HUES48 (cell line): ENCODE measurements at regions not wholly inside any gene's neighbourhood (a gene's known extent, or its start where the extent isn't known, plus 50 kb on each side); places are given as distances from the start of the nearest gene placed in this dataset.
"Not testable (repeated sequence)": the region's sequence is repeated elsewhere in the genome, so short reads cannot be mapped to it uniquely, and the experiment has no call there.

Experiments
- H3K27ac ChIP-seq: one replicate; pipeline ENCODE4 v1.7.0; 2013; ENCODE audit warnings: low read depth, low read length, inconsistent platforms
- H3K27me3 ChIP-seq: 2 replicates; pipeline ENCODE4 v1.6.1; 2013; ENCODE audit warnings: mild to moderate bottlenecking, low read length; ENCODE audit not compliant: control insufficient read depth, insufficient read depth
- H3K36me3 ChIP-seq: 2 replicates; pipeline ENCODE4 v1.6.1; 2013; ENCODE audit warnings: low read length; ENCODE audit not compliant: control insufficient read depth, insufficient read depth
- H3K4me1 ChIP-seq: 2 replicates; pipeline ENCODE4 v1.6.1; 2013; ENCODE audit warnings: mild to moderate bottlenecking, low read length; ENCODE audit not compliant: control insufficient read depth, insufficient read depth
- H3K4me3 ChIP-seq: 2 replicates; pipeline ENCODE4 v1.5.1; 2013; ENCODE audit warnings: mild to moderate bottlenecking, low read depth, low read length
- H3K9ac ChIP-seq: 2 replicates; pipeline ENCODE4 v1.6.1; 2013; ENCODE audit warnings: mild to moderate bottlenecking, low read depth, low read length, moderate library complexity
- H3K9me3 ChIP-seq: 2 replicates; pipeline ENCODE4 v1.6.1; 2013; ENCODE audit warnings: low read length; ENCODE audit not compliant: control insufficient read depth, insufficient read depth

DNA sequence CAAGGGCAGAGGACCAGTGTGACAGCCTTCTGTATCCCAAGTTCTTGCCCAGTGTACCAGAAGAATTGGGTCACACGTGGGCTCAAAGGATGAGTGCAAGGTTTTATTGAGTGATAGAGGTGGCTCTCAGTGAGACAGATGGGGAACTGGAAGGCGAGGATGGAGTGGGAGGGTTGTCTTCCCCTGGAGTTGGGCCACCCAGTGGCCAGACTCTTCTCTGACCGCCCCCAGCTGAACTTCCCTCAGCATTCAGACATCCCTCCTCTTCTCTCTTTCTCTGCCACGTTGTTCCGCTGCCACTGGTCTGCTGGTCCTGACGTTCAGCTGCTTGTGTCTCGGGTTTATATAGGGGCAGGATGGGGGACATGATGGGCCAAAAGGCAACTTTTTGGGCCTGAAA lies 150.1 kb upstream of the IVNS1ABP start:
- Histone ChIP-seq H3K27me3 (no peaks in the 10 kb centered on the region), H3K9ac (no peak overlapping the region), H3K27ac (no peak overlapping the region), H3K4me1 (no peaks in the 10 kb centered on the region), H3K4me3 (no peak overlapping the region), H3K36me3 (no peaks in the 10 kb centered on the region), H3K9me3 (no peaks in the 10 kb centered on the region)

DNA sequence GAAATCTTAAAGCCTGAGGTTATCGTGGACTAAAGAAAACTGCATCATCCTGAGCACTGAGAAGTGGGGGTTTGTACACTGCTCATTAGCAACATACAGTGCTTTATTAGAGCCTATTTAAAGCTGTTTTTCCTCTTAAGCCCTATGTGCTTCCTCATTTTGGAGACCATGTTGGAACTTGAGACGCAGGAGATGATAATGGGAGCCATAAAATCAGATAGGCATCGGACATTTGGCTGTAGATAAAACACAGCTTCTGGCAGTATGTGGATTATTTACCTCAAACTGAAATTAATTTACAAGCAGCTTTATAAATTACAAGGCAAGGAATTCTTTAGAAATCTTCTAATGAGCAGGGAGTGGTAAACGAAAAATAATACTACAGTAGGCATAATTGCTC lies 147.7 kb upstream of the IVNS1ABP start:
- Histone ChIP-seq H3K9me3 (no peaks in the 10 kb centered on the region), H3K9ac (no peak overlapping the region), H3K36me3 (no peaks in the 10 kb centered on the region), H3K4me1 (no peaks in the 10 kb centered on the region), H3K27ac (no peak overlapping the region), H3K27me3 (no peaks in the 10 kb centered on the region), H3K4me3 (no peak overlapping the region)

DNA sequence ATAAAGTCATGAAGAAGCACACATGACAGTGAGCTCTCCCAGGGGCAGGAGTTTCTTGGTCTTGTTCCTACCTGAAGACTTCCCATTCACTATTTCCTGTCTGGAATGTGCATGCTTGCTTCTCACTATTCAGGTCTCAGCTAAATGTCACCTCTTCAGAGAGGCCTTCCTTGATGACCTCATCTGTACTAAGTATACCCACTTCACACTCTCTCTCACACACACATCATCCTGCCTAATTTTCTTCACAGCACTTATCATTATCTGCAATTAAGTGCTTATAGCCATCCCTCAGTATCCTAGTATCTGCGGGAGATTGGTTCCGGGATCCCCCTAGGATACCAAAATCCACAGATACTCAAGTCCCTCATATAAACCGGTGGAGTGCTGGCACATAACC lies 146.4 kb upstream of the IVNS1ABP start:
- H3K4me1 ChIP-seq = no peaks in the 10 kb centered on the region
- H3K9me3 ChIP-seq = no peaks in the 10 kb centered on the region
- H3K27me3 ChIP-seq = no peaks in the 10 kb centered on the region
- no peak overlapping the region for H3K4me3 ChIP-seq
- H3K27ac ChIP-seq = no peak overlapping the region
- H3K9ac ChIP-seq = no peak overlapping the region
- no peaks in the 10 kb centered on the region for H3K36me3 ChIP-seq

DNA sequence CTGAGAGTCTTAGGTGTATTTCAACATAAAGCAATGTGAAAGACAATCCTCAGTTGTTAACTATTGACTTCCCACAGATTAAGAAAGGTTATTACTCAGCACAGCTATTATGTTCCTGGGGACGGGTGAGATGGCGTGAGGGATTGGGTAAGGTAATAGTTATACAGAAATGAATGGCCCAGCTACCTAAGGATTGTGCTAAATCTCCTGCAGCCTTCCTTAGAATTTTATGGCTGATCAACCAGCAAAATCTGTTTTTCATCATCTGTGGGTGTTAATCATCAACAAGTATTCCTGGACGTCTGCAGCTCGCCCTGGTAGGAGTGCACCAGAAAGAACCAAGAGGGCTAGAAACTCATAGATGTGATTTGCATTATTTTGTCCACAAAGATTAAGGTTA lies 146.0 kb upstream of the IVNS1ABP start:
- Histone ChIP-seq H3K36me3 (no peaks in the 10 kb centered on the region), H3K27me3 (no peaks in the 10 kb centered on the region), H3K27ac (no peak overlapping the region), H3K9me3 (no peaks in the 10 kb centered on the region), H3K9ac (no peak overlapping the region), H3K4me1 (no peaks in the 10 kb centered on the region), H3K4me3 (no peak overlapping the region)

DNA sequence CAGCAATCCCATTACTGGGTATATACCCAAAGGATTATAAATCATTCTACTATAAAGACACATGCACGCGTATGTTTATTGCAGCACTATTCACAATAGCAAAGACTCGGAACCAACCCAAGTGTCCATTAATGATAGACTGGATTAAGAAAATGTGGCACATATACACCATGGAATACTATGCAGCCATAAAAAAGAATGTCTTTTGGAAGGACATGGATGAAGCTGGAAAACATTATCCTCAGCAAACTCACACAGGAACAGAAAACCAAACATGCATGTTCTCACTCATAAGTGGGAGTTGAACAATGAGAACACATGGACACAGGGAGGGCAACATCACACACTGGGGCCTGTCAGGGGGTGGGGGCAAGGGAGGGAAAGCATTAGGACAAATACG lies 143.7 kb upstream of the IVNS1ABP start:
- H3K36me3 ChIP-seq, H3K9me3 ChIP-seq, H3K9ac ChIP-seq, H3K4me1 ChIP-seq, H3K27me3 ChIP-seq, H3K27ac ChIP-seq, H3K4me3 ChIP-seq: not testable (repeated sequence)

DNA sequence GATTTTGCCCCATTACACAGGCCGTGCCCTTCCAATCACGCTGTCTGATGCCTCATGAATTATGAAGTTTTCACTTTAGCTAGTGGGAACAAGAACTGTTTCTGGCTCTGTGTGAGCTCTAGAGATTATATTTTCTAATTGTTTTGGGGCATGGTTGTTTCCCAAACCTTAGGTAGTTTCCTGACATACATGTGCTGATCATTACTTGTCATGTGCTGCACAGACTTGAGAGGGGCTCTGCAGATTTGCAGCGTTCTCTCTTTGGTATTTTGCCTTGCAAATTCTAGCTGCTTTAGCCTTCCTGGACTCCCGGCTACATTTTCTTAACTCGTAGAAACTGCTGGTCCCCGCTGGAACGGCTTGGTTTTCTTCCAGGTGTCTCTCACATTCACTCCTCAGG lies 142.1 kb upstream of the IVNS1ABP start:
- Histone ChIP-seq H3K9me3 (no peaks in the 10 kb centered on the region), H3K36me3 (no peaks in the 10 kb centered on the region), H3K4me1 (no peaks in the 10 kb centered on the region), H3K4me3 (no peak overlapping the region), H3K9ac (no peak overlapping the region), H3K27ac (no peak overlapping the region), H3K27me3 (no peaks in the 10 kb centered on the region)

DNA sequence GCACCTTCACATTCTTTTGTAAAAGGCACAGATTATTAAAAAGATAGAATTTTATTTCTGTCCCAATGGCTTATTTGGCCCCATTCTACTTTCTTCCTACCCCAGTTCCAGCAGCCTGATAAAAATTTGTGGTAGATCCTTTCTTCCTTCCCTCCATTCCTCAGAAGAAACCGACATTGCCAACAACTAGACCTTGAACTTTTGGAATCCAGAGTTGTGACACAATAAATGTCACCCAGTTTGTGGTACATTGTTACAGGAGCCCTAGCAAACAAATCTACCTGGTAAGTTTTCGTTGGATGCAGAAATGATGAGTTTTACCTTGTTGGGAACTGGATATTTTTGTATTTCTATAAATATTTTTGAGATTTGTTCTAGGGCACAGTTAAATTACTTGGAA lies 141.6 kb upstream of the IVNS1ABP start:
- Histone ChIP-seq H3K9me3 (no peaks in the 10 kb centered on the region), H3K36me3 (no peaks in the 10 kb centered on the region), H3K27ac (no peak overlapping the region), H3K9ac (no peak overlapping the region), H3K27me3 (no peaks in the 10 kb centered on the region), H3K4me1 (no peaks in the 10 kb centered on the region), H3K4me3 (no peak overlapping the region)

DNA sequence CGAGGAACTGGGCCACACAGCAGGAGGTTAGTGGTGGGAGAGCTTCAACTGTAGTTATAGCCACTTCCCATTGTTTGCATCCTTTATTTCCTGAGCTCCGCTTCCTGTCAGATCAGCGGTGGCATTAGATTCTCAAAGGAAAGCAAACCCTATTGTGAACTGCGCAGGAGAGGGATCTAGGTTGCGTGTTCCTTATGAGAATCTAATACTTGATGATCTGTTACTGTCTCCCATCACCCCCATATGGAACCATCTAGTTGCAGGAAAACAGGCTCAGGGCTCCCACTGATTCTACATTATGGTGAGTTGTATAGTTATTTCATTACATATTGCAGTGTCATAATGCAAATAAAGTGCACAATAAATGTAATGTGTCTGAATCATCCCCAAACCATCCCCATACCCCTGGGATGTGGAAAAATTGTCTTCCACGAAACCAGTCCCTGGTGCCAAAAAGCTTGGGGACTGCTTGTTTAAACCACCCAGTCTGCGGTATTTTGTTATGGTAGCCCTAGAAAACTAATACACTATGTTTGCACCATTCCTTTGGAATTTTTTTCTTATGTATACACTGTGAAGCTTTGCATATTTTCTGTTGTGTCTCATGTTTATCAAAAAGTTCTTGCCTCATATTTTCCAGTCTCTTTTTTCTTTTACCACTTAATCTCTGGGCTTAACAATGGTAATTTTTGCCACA lies 136.6 kb upstream of the IVNS1ABP start:
- H3K4me1 ChIP-seq = no peaks in the 10 kb centered on the region
- H3K9me3 ChIP-seq = no peaks in the 10 kb centered on the region
- H3K4me3 ChIP-seq = no peak overlapping the region
- no peaks in the 10 kb centered on the region for H3K36me3 ChIP-seq
- H3K27me3 ChIP-seq = no peaks in the 10 kb centered on the region
- no peak overlapping the region for H3K9ac ChIP-seq
- no peak overlapping the region for H3K27ac ChIP-seq

DNA sequence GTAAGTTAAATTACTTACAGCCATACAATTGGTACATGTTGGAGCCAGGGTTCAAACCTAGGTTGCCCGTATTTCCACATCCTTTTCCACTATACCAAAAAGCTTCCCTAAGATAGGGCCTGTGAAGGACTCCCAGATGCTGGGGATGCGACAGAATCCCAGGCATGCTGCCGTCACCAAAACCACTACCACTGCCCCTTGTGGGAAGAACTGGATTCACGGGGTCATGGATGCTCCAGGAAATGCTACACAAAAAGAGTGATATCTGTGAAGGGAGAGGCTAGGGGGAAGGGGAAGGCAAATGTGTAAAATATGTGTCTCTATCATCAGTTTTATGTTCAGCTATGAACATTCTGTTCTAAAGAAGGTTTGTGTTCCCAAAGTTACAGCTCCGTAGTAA lies 133.9 kb upstream of the IVNS1ABP start:
- Histone ChIP-seq H3K27me3 (no peaks in the 10 kb centered on the region), H3K9me3 (no peaks in the 10 kb centered on the region), H3K9ac (no peak overlapping the region), H3K4me3 (no peak overlapping the region), H3K4me1 (no peaks in the 10 kb centered on the region), H3K36me3 (no peaks in the 10 kb centered on the region), H3K27ac (no peak overlapping the region)

DNA sequence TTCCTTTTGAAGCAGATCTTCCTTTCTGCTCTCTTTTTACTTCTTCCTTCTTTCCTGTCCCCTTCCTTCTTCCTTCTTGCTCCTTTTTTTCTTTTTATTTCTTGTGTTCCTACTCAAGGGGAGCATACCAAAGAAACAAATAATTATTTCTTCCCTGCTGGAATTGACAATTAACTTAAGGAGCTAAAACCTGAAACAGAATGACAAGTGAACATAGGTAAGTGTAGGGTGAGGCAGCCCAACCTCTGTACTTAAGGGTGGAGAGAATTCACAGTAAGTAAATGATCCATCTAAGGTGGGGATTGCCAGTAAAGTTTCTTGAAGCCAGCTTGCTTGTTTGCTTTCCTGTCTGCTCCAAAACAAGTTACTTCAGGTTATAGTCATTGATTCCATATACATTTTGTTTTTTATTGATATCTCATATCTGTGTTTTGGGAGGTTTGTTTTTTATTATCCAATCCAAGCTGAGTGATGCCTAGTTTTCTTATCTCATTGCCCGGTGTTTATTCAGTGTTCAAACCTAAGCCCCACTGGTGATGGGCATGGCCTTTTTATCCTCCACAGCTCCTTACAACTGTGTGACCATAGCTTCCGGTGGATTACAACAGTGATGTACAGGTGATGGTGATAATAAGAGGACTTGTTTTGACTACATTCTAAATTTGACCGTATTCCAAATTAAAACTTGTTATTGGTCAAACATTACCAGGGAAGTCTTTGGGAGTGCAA lies 133.2 kb upstream of the IVNS1ABP start:
- H3K27ac ChIP-seq = no peak overlapping the region
- no peaks in the 10 kb centered on the region for H3K27me3 ChIP-seq
- no peaks in the 10 kb centered on the region for H3K36me3 ChIP-seq
- no peak overlapping the region for H3K4me3 ChIP-seq
- H3K9ac ChIP-seq = no peak overlapping the region
- no peaks in the 10 kb centered on the region for H3K4me1 ChIP-seq
- H3K9me3 ChIP-seq = no peaks in the 10 kb centered on the region

DNA sequence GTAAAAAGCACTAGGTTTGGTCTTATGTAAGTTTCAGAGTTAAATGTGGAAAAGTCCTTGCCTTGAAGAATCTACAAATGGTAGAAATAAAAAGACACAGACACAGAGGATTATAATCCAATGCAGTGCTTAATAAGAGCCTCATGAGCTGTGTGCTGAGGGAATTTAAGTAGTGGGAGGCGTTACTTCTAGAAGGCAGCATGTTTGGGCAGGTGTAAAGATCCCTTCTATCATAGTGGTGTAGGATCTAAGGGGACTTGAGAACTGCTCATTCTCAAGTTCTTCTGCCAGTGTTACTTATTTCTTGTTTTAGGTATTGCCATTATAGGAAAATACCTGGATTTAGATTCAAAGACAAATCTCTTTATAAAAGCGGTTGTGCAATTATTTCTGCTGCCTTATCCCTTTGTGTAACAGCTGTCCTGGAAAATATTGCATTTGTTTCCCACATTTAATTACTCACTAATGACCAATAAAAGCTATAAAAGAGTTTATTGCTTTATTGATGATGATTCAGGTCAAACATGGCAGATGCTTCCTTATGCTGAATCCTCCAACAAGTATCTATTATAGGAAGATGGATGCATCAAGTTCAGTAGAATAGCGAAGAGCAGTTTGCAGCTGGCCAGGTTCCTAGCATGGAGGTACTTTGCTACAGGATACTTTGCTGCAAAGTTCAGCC lies 132.5 kb upstream of the IVNS1ABP start:
- Histone ChIP-seq H3K4me1 (no peaks in the 10 kb centered on the region), H3K27me3 (no peaks in the 10 kb centered on the region), H3K36me3 (no peaks in the 10 kb centered on the region), H3K9me3 (no peaks in the 10 kb centered on the region), H3K27ac (no peak overlapping the region), H3K9ac (no peak overlapping the region), H3K4me3 (no peak overlapping the region)
